ENCODE measurements at regions not wholly inside any gene's neighbourhood (a gene's known extent, or its start where the extent isn't known, plus 50 kb on each side); places are given as distances from the start of the nearest gene placed in this dataset.

- no peak for TF ChIP-seq CTCF (IDR thresholded peaks at IDR 0.05; ENCODE audit: low read depth, low read length)
- H3K4me3 ChIP-seq (ENCODE audit: low read depth, low read length): no peak overlapping the region
These were observed 268.7 kb upstream of the SETBP1 start for GRCh38 chr18:44411976-44412375.

GRCh38 chr18:44423814-44424644, 256.7 kb upstream of the SETBP1 start:
- TF ChIP-seq CTCF (IDR thresholded peaks at IDR 0.05; ENCODE audit: low read depth, low read length): no peak
- no peak overlapping the region for H3K4me3 ChIP-seq (ENCODE audit: low read depth, low read length)

- TF ChIP-seq CTCF (IDR thresholded peaks at IDR 0.05; ENCODE audit: low read depth, low read length): no peak
- H3K4me3 ChIP-seq (ENCODE audit: low read depth, low read length): no peak overlapping the region
These were observed 256.0 kb upstream of the SETBP1 start for GRCh38 chr18:44424645-44425035.

GRCh38 chr18:44425161-44425560, 255.5 kb upstream of the SETBP1 start:
- no peak overlapping the region for H3K4me3 ChIP-seq (ENCODE audit: low read depth, low read length)
- no peak for TF ChIP-seq CTCF (IDR thresholded peaks at IDR 0.05; ENCODE audit: low read depth, low read length)

- no peak for TF ChIP-seq CTCF (IDR thresholded peaks at IDR 0.05; ENCODE audit: low read depth, low read length)
- no peak overlapping the region for H3K4me3 ChIP-seq (ENCODE audit: low read depth, low read length)
These were observed 243.1 kb upstream of the SETBP1 start for GRCh38 chr18:44437603-44438002.

GRCh38 chr18:44450226-44450625, 230.5 kb upstream of the SETBP1 start:
- no peak for TF ChIP-seq CTCF (IDR thresholded peaks at IDR 0.05; ENCODE audit: low read depth, low read length)

GRCh38 chr18:44452346-44452745, 228.3 kb upstream of the SETBP1 start:
- no peak overlapping the region for H3K4me3 ChIP-seq (ENCODE audit: low read depth, low read length)
- TF ChIP-seq CTCF (IDR thresholded peaks at IDR 0.05; ENCODE audit: low read depth, low read length): no peak

More at GRCh38 chr18:44450226-44450625, 230.5 kb upstream of the SETBP1 start:
- H3K4me3 ChIP-seq (ENCODE audit: low read depth, low read length): no peak overlapping the region
